ENCODE measurements at regions not wholly inside any gene's neighbourhood (a gene's known extent, or its start where the extent isn't known, plus 50 kb on each side); places are given as distances from the start of the nearest gene placed in this dataset.

DNA sequence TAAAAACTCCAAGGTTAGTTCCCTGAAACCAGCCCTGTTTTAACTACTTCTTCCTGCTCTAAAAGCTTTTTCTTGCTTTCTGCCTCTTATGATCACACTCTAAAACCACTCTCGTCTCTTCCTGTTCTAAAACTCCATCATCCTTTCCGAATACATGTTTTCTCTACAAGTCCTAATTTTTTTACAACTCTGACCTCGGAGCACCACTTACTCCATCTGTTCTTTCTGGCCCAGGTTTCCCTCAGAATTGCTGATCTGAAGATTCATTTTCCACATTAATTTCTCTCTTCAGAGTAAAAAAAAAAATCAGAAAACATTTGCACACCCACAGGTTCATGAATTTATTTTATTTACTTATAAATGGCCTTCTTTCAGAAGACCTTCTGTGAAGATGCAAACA, 265.7 kb upstream of the CADM1 start:
- Histone ChIP-seq H3K4me2 (replicated peaks; ENCODE audit: extremely low read depth, low read length, poor library complexity, severe bottlenecking) (no peak overlapping the region), H3K36me3 (replicated peaks in 1 of 2; ENCODE audit: control insufficient read depth in 1 of 2, insufficient read depth in 2 of 2, low read length in 2 of 2) (no peaks in the 10 kb centered on the region), H4K20me1 (ENCODE audit: insufficient read depth, low read length) (no peaks in the 10 kb centered on the region), H3K4me3 (replicated peaks in 1 of 3; ENCODE audit: low read depth in 2 of 3, low read length in 3 of 3) (no peak overlapping the region), H2AFZ (ENCODE audit: insufficient read depth, low read depth, low read length, poor library complexity, severe bottlenecking) (no peak overlapping the region), H3K79me2 (ENCODE audit: insufficient read depth, low read length) (no peaks in the 10 kb centered on the region), H3K27me3 (ENCODE audit: control insufficient read depth in 2 of 2, insufficient read depth in 2 of 2, low read length in 2 of 2) (peaks cover 0 to 2% of the 10 kb centered on the region in 2 donors), H3K27ac (ENCODE audit: low read depth in 1 of 2, low read length in 2 of 2) (no peak overlapping the region), H3K9me3 (replicated peaks in 1 of 2; ENCODE audit: control insufficient read depth in 1 of 2, insufficient read depth in 1 of 2, low read length in 2 of 2) (no peaks in the 10 kb centered on the region), H3K9ac (ENCODE audit: insufficient read depth, low read length, poor library complexity, severe bottlenecking) (no peak overlapping the region), H3K4me1 (ENCODE audit: control insufficient read depth in 1 of 2, insufficient read depth in 2 of 2, low read length in 2 of 2) (no peaks in the 10 kb centered on the region)
- no peaks in the 10 kb centered on the region for H3K36me3 Mint-ChIP-seq
- H3K4me3 Mint-ChIP-seq: no peak overlapping the region
- intact Hi-C loops (cut with micrococcal nuclease): no loop called here
- WGBS (ENCODE audit: insufficient coverage): 96% methylated on average over 3 of the region's 3 CpGs
- no peak overlapping the region for H3K27ac Mint-ChIP-seq
- no peak for TF ChIP-seq CTCF (IDR thresholded peaks at IDR 0.05)
- no peaks in the 10 kb centered on the region for H3K4me1 Mint-ChIP-seq
- peaks cover 0 to 3% (median 0%) of the 10 kb centered on the region in 7 donors for H3K9me3 Mint-ChIP-seq
- peaks cover 5 to 7% (median 6%) of the 10 kb centered on the region in 3 donors for H3K27me3 Mint-ChIP-seq (ENCODE audit: low read depth in 3 of 3)
- no peak for DNase-seq

DNA sequence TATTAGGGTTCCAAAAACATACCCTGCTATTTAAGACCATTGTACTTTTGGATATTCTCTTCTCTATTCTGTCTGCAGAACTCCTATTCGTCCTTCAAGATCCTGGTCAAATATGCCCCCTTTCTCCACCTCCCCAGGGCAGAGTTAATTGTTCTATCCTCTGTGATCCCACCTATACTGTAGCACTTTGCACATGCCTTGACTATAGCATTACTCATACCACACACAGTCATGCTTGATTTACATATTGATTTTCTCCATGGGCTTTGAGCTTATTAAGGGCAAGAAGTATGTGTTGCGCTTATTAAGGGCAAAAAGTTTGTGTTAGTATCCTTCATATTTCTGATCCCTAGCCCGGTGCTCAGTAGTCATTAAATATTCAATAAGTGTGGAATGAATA, 263.7 kb upstream of the CADM1 start:
- H3K27me3 ChIP-seq (ENCODE audit: control insufficient read depth in 2 of 2, insufficient read depth in 2 of 2, low read length in 2 of 2): peaks cover 0 to 2% of the 10 kb centered on the region in 2 donors
- H3K9ac ChIP-seq (ENCODE audit: insufficient read depth, low read length, poor library complexity, severe bottlenecking): no peak overlapping the region
- H4K20me1 ChIP-seq (ENCODE audit: insufficient read depth, low read length): no peaks in the 10 kb centered on the region
- H3K9me3 ChIP-seq (replicated peaks in 1 of 2; ENCODE audit: control insufficient read depth in 1 of 2, insufficient read depth in 1 of 2, low read length in 2 of 2): no peaks in the 10 kb centered on the region
- H2AFZ ChIP-seq (ENCODE audit: insufficient read depth, low read depth, low read length, poor library complexity, severe bottlenecking): no peak overlapping the region
- no peak overlapping the region for H3K4me2 ChIP-seq (replicated peaks; ENCODE audit: extremely low read depth, low read length, poor library complexity, severe bottlenecking)
- 80% methylated on average over 1 of the region's 3 CpGs for WGBS (ENCODE audit: insufficient coverage)
- no peak overlapping the region for H3K27ac ChIP-seq (ENCODE audit: low read depth in 1 of 2, low read length in 2 of 2)
- Mint-ChIP-seq H3K27me3 (ENCODE audit: low read depth in 3 of 3) (peaks cover 2 to 5% (median 5%) of the 10 kb centered on the region in 3 donors), H3K4me3 (no peak overlapping the region), H3K9me3 (no peaks in the 10 kb centered on the region), H3K4me1 (no peaks in the 10 kb centered on the region), H3K27ac (no peak overlapping the region), H3K36me3 (no peaks in the 10 kb centered on the region)
- intact Hi-C loops (cut with micrococcal nuclease): no loop called here
- H3K4me1 ChIP-seq (ENCODE audit: control insufficient read depth in 1 of 2, insufficient read depth in 2 of 2, low read length in 2 of 2): no peaks in the 10 kb centered on the region
- H3K36me3 ChIP-seq (replicated peaks in 1 of 2; ENCODE audit: control insufficient read depth in 1 of 2, insufficient read depth in 2 of 2, low read length in 2 of 2): no peaks in the 10 kb centered on the region
- no peak for DNase-seq
- H3K4me3 ChIP-seq (replicated peaks in 1 of 3; ENCODE audit: low read depth in 2 of 3, low read length in 3 of 3): no peak overlapping the region
- no peak for TF ChIP-seq CTCF (IDR thresholded peaks at IDR 0.05)
- H3K79me2 ChIP-seq (ENCODE audit: insufficient read depth, low read length): no peaks in the 10 kb centered on the region

Data from CD14-positive monocyte (primary cell).